ENCODE measurements at regions not wholly inside any gene's neighbourhood (a gene's known extent, or its start where the extent isn't known, plus 50 kb on each side); places are given as distances from the start of the nearest gene placed in this dataset.

DNA sequence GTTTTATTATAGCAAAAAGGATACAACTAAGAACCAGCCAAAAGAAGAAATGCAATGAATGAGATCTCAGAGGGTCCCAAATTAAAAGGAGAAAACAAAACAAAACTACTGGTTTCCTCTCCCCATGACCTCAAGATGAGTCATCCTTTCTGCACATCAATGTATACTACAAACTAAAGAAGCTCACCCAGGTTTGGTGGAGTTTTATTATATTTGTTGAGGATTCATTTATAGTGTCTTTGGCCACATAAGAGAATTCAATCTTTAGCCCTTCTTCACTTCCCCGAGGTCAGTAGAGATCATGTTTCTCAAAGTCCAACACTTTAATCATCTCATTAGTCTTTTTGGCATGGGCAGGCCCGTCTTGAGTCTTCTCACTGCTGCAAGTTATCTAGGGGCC, 210.6 kb downstream of the SLC6A15 start:
- intact Hi-C loops (cut with micrococcal nuclease), result no loop called here
- DNase-seq, result peak; percentile 9
- no peak overlapping the region for H3K4me3 ChIP-seq (ENCODE audit: insufficient read depth, low read depth, low read length)
- H4K20me1 ChIP-seq (ENCODE audit: insufficient read depth, low read length), result no peaks in the 10 kb centered on the region
- no peak overlapping the region for H2BK120ac ChIP-seq (ENCODE audit: low read depth, low read length)
- H3K23ac ChIP-seq (ENCODE audit: low read depth, low read length), result no peak overlapping the region
- no peak overlapping the region for H3K14ac ChIP-seq (replicated peaks; ENCODE audit: low read depth, low read length)
- ChIA-PET CTCF (interaction anchor here (0.6 kb wide), 1 partner anchor 18 kb away, joined by 3 read pairs; no protein-coding TSS in a partner anchor), POLR2A (ENCODE audit: unreplicated experiment) (no interaction called here)
- TF ChIP-seq RCOR1 (IDR thresholded peaks at IDR 0.05; ENCODE audit: insufficient replicate concordance, low read length) (no peak), FOS (IDR thresholded peaks at IDR 0.05; ENCODE audit: low read depth, low read length) (0 out of 2 replicates have a peak, but pooled peaks have one; percentile 7)
- dilution Hi-C loops (cut with HindIII; ENCODE audit: low sequenced_read_pairs, unreplicated experiment), result no loop called here
- BruUV-seq (replicated peaks), result no TSS peak
- no peak overlapping the region for H2AFZ ChIP-seq (replicated peaks; ENCODE audit: low read length, poor library complexity)
- no peak overlapping the region for H4K5ac ChIP-seq (ENCODE audit: low read depth, low read length)
- H2BK15ac ChIP-seq (ENCODE audit: low read depth, low read length), result no peak overlapping the region
- H3K4me1 ChIP-seq (ENCODE audit: control insufficient read depth, insufficient read depth, low read length), result no peaks in the 10 kb centered on the region
- no peak overlapping the region for H2AK9ac ChIP-seq (replicated peaks; ENCODE audit: low read depth, low read length, poor library complexity)
- no peaks in the 10 kb centered on the region for H3K9me3 ChIP-seq (ENCODE audit: control insufficient read depth, insufficient read depth, low read length)
- H2BK20ac ChIP-seq (ENCODE audit: low read depth, low read length), result no peak overlapping the region
- H3K36me3 ChIP-seq (ENCODE audit: control insufficient read depth, insufficient read depth, low read length), result no peaks in the 10 kb centered on the region
- H3K79me1 ChIP-seq (ENCODE audit: low read depth in 1 of 2, low read length in 2 of 2), result no peaks in the 10 kb centered on the region
- no peak overlapping the region for H2BK5ac ChIP-seq (ENCODE audit: low read depth, low read length, poor library complexity, severe bottlenecking)
- no peak overlapping the region for H3K18ac ChIP-seq (ENCODE audit: low read depth, low read length)
- WGBS, 2 experiments (ENCODE audit: extremely low coverage in 2 of 2, insufficient read length in 1 of 2), result no CpG with 5 or more reads among the region's 2 CpGs
- no peak overlapping the region for H3K4ac ChIP-seq (ENCODE audit: low read depth, low read length)
- no peak overlapping the region for H3K56ac ChIP-seq (ENCODE audit: extremely low read depth, insufficient read depth, low read length)
- H3K9me1 ChIP-seq (ENCODE audit: insufficient read depth, low read length), result no peaks in the 10 kb centered on the region
- no peak overlapping the region for H2AK5ac ChIP-seq (ENCODE audit: low read depth, low read length)
- H3K27ac ChIP-seq (ENCODE audit: insufficient read depth, low read length), result no peak overlapping the region
- H4K91ac ChIP-seq (ENCODE audit: insufficient read depth, low read depth, low read length), result no peak overlapping the region
- no peak overlapping the region for H4K8ac ChIP-seq (ENCODE audit: low read depth in 2 of 2, low read length in 2 of 2)
- no peaks in the 10 kb centered on the region for H3K27me3 ChIP-seq (ENCODE audit: control insufficient read depth, insufficient read depth, low read length)
- no peak overlapping the region for H3K9ac ChIP-seq (ENCODE audit: low read depth, low read length)
- in situ Hi-C loops (cut with MboI; ENCODE audit: low sequenced_read_pairs), result no loop called here
- no peak overlapping the region for H3K4me2 ChIP-seq (ENCODE audit: low read depth, low read length)
- ATAC-seq (ENCODE audit: low read depth), result no peak

Data from IMR-90 (cell line).